K562 (cell line): ENCODE measurements at regions not wholly inside any gene's neighbourhood (a gene's known extent, or its start where the extent isn't known, plus 50 kb on each side); places are given as distances from the start of the nearest gene placed in this dataset.

ENCODE experiments used
- ATF1 ChIP-seq, 2 experiments: fragments of 450-650 bp in 1 of 2; IDR thresholded peaks; 2 replicates each; pipeline ENCODE4 v1.6.1; 2016; ENCODE audit warnings: missing compliant biosample characterization in 1 of 2, missing genetic modification characterization in 1 of 2
- CBFB ChIP-seq: sonication (generic); formaldehyde crosslinking; IDR thresholded peaks from 2 replicates; pipeline ENCODE4 v1.4.0; 2020; ENCODE audit warnings: mild to moderate bottlenecking, missing genetic modification reagents
- CTCF ChIP-seq, 3 experiments: IDR thresholded peaks in 2 of 3; conservative IDR thresholded peaks in 1 of 3; 2 replicates each; pipeline ENCODE4 v1.5.1; 2011 to 2012; ENCODE audit warnings: low read length in 3 of 3, mild to moderate bottlenecking in 3 of 3, control low read depth in 2 of 3, improper control_type of control experiment in 1 of 3, inconsistent platforms in 1 of 3, low read depth in 1 of 3, mixed read lengths in 1 of 3, moderate library complexity in 1 of 3; ENCODE audit not compliant: insufficient read depth in 2 of 3
- DACH1 ChIP-seq: fragments of 450-650 bp; IDR thresholded peaks from 2 replicates; pipeline ENCODE4 v1.6.1; 2018; ENCODE audit not compliant: partially characterized antibody
- EP300 ChIP-seq: IDR thresholded peaks from 2 replicates; pipeline ENCODE4 v1.6.1; 2012; ENCODE audit warnings: low read length, improper control_type of control experiment
- FOSL1 ChIP-seq: fragments of 200-800 bp; sonication (Bioruptor generic); conservative IDR thresholded peaks from 2 replicates; pipeline ENCODE4 v1.6.1; 2016; ENCODE audit warnings: missing genetic modification characterization, missing compliant biosample characterization
- KLF16 ChIP-seq: IDR thresholded peaks from 2 replicates; pipeline ENCODE4 v1.6.1; 2016; ENCODE audit warnings: antibody characterized with exemption
- L3MBTL2 ChIP-seq: fragments of 450-650 bp; IDR thresholded peaks from 2 replicates; pipeline ENCODE4 v1.6.1; 2016; ENCODE audit warnings: mild to moderate bottlenecking, moderate library complexity
- MYC ChIP-seq, 2 experiments: fragments of 250-450 bp in 1 of 2; sonication (Bioruptor Pico) in 1 of 2; IDR thresholded peaks; 2 replicates each; pipeline versions ENCODE4 v1.5.1 to v1.6.1; 2012 to 2021; ENCODE audit warnings: low read depth in 2 of 2, borderline replicate concordance in 1 of 2, improper control_type of control experiment in 1 of 2, low read length in 1 of 2, mild to moderate bottlenecking in 1 of 2, moderate library complexity in 1 of 2
- RNF2 ChIP-seq: sonication (generic); IDR thresholded peaks from 2 replicates; pipeline ENCODE4 v1.6.1; 2016
- SMAD4 ChIP-seq: fragments of 250-450 bp; sonication (Bioruptor Pico); conservative IDR thresholded peaks from 2 replicates; pipeline ENCODE4 v1.8.0; 2021; ENCODE audit warnings: inconsistent platforms, mild to moderate bottlenecking, moderate library complexity
- SMARCA4 ChIP-seq: fragments of 450-650 bp; IDR thresholded peaks from 2 replicates; pipeline ENCODE4 v1.6.1; 2016
- SMARCA5 ChIP-seq: fragments of 450-650 bp; IDR thresholded peaks from 2 replicates; pipeline ENCODE4 v1.6.1; 2016
- TOE1 ChIP-seq, 2 experiments: fragments of 450-650 bp in 1 of 2; sonication (generic) in 1 of 2; formaldehyde crosslinking in 1 of 2; IDR thresholded peaks; 2 replicates each; pipeline versions ENCODE4 v1.7.1 to v1.8.0; 2016 to 2022; ENCODE audit warnings: borderline replicate concordance in 2 of 2, mild to moderate bottlenecking in 2 of 2, antibody characterized with exemption in 1 of 2, inconsistent platforms in 1 of 2, low read depth in 1 of 2, missing genetic modification reagents in 1 of 2, moderate library complexity in 1 of 2
- ZC3H4 ChIP-seq: sonication (generic); formaldehyde crosslinking; IDR thresholded peaks from 2 replicates; pipeline ENCODE4 v1.9.0; 2021; ENCODE audit warnings: missing genetic modification reagents, borderline replicate concordance
- ZNF212 ChIP-seq: fragments of 450-650 bp; formaldehyde crosslinking; IDR thresholded peaks from 2 replicates; pipeline ENCODE4 v1.4.0; 2020; ENCODE audit warnings: mild to moderate bottlenecking
- ZNF224 ChIP-seq: sonication (generic); formaldehyde crosslinking; IDR thresholded peaks from 2 replicates; pipeline ENCODE4 v1.8.0; 2022; ENCODE audit warnings: mild to moderate bottlenecking, missing genetic modification reagents
- ZNF253 ChIP-seq: fragments of 250-450 bp; sonication (Bioruptor Pico); conservative IDR thresholded peaks from 2 replicates; pipeline ENCODE4 v1.6.1; 2021; ENCODE audit warnings: mild to moderate bottlenecking
- ZNF586 ChIP-seq: fragments of 450-650 bp; formaldehyde crosslinking; conservative IDR thresholded peaks from 2 replicates; pipeline ENCODE4 v1.4.0; 2020; ENCODE audit warnings: mild to moderate bottlenecking, moderate library complexity
- ZNF785 ChIP-seq: fragments of 250-450 bp; sonication (Bioruptor Pico); IDR thresholded peaks from 2 replicates; pipeline ENCODE4 v1.4.0; 2020; ENCODE audit warnings: mild to moderate bottlenecking
- TF ChIP-seq, protein P1 (sequence below), 2 experiments: fragments of 450-650 bp; IDR thresholded peaks; 2 replicates each; pipeline ENCODE4 v1.6.1; 2016
- TF ChIP-seq, protein P2 (sequence below): fragments of 450-650 bp; formaldehyde crosslinking; IDR thresholded peaks from 2 replicates; pipeline ENCODE4 v1.4.0; 2022; ENCODE audit warnings: missing genetic modification characterization
- TF ChIP-seq, protein P3 (sequence below): fragments of 450-650 bp; formaldehyde crosslinking; IDR thresholded peaks from 2 replicates; pipeline ENCODE4 v1.4.0; 2020; ENCODE audit warnings: mild to moderate bottlenecking, mixed read lengths

DNA sequence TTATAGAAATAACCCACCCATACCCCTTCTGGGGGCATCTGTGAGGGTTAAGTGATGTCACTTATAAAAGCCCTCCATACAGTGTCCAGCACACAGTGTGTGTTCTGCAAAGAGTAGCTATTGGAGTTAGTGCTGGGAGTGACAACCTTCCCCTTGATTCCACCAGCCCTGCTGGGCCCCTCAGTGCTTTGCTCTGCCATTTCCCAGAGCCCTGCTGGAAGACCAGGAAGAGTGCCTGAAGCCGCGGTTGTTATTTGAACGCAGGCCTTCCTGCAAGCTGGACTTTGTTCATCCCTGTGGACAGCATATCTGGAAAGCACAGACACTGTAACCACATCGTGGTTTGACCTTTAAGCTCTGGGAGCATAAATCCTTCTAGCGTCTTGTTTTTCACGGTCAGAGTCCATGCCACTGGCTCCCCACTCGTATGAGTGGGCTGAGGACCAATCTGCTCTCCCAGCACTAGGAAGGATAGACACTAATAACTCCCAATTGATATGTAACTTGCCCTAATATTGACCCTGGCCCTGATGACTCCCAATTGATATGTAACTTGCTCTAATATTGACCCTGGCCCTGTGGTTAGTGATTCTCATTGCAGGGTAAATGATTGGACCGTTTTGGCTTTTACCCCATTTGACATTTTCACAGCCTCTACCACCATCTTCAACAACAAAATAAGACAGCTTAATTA lies 297.1 kb upstream of the MAF start (continued):
- TF ChIP-seq, protein P1, sequence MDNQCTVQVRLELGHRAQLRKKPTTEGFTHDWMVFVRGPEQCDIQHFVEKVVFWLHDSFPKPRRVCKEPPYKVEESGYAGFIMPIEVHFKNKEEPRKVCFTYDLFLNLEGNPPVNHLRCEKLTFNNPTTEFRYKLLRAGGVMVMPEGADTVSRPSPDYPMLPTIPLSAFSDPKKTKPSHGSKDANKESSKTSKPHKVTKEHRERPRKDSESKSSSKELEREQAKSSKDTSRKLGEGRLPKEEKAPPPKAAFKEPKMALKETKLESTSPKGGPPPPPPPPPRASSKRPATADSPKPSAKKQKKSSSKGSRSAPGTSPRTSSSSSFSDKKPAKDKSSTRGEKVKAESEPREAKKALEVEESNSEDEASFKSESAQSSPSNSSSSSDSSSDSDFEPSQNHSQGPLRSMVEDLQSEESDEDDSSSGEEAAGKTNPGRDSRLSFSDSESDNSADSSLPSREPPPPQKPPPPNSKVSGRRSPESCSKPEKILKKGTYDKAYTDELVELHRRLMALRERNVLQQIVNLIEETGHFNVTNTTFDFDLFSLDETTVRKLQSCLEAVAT (IDR thresholded peaks at IDR 0.05), result peak in 1 of 2 experiments; percentile 96; a peak in 2 of 4 replicates
- peak; percentile 93 for TF ChIP-seq SMAD4 (CRISPR knock-in tag)
- no peak for TF ChIP-seq ZNF224
- TF ChIP-seq ZNF586 (CRISPR knock-in tag), result no peak
- TF ChIP-seq ATF1 (CRISPR knock-in tag; IDR thresholded peaks at IDR 0.05), result no peak
- TF ChIP-seq ATF1 (tag; IDR thresholded peaks at IDR 0.05), result peak; percentile 34; the same call in 1 of the 2 replicates
- TF ChIP-seq FOSL1 (tag), result peak; percentile 66
- peak; percentile 57; the same call in 1 of the 2 replicates for TF ChIP-seq RNF2
- TF ChIP-seq MYC (IDR thresholded peaks at IDR 0.05; ENCODE audit: low read depth, low read length), result peak; percentile 10; the same call in 1 of the 2 replicates
- no peak for TF ChIP-seq MYC (CRISPR knock-in tag; IDR thresholded peaks at IDR 0.05; ENCODE audit: borderline replicate concordance, low read depth)
- TF ChIP-seq SMARCA4, result peak; percentile 72; the same call in 1 of the 2 replicates
- TF ChIP-seq SMARCA5, result no peak
- no peak for TF ChIP-seq TOE1 (IDR thresholded peaks at IDR 0.05; ENCODE audit: borderline replicate concordance)
- no peak for TF ChIP-seq TOE1 (CRISPR knock-in tag; IDR thresholded peaks at IDR 0.05; ENCODE audit: borderline replicate concordance, low read depth)
- TF ChIP-seq DACH1, result peak; percentile 82
- peak; percentile 68; the same call in 1 of the 2 replicates for TF ChIP-seq EP300
- TF ChIP-seq, protein P2, sequence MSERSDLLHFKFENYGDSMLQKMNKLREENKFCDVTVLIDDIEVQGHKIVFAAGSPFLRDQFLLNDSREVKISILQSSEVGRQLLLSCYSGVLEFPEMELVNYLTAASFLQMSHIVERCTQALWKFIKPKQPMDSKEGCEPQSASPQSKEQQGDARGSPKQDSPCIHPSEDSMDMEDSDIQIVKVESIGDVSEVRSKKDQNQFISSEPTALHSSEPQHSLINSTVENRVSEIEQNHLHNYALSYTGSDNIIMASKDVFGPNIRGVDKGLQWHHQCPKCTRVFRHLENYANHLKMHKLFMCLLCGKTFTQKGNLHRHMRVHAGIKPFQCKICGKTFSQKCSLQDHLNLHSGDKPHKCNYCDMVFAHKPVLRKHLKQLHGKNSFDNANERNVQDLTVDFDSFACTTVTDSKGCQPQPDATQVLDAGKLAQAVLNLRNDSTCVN (CRISPR knock-in tag), result no peak
- no peak for TF ChIP-seq ZNF212 (CRISPR knock-in tag)
- TF ChIP-seq, protein P3, sequence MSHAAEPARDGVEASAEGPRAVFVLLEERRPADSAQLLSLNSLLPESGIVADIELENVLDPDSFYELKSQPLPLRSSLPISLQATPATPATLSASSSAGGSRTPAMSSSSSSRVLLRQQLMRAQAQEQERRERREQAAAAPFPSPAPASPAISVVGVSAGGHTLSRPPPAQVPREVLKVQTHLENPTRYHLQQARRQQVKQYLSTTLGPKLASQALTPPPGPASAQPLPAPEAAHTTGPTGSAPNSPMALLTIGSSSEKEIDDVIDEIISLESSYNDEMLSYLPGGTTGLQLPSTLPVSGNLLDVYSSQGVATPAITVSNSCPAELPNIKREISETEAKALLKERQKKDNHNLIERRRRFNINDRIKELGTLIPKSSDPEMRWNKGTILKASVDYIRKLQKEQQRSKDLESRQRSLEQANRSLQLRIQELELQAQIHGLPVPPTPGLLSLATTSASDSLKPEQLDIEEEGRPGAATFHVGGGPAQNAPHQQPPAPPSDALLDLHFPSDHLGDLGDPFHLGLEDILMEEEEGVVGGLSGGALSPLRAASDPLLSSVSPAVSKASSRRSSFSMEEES (CRISPR knock-in tag), result no peak
- peak; percentile 22; the same call in 1 of the 2 replicates for TF ChIP-seq L3MBTL2
- 0 out of 2 replicates have a peak, but pooled peaks have one; percentile 49 for TF ChIP-seq CBFB (CRISPR knock-in tag)
- TF ChIP-seq CTCF (IDR thresholded peaks at IDR 0.05 in 2 of 3, conservative IDR thresholded peaks at IDR 0.05 in 1 of 3; ENCODE audit: insufficient read depth in 2 of 3, low read depth in 1 of 3, low read length in 3 of 3), result no peak
- no peak for TF ChIP-seq ZNF785
- no peak for TF ChIP-seq ZNF253
- TF ChIP-seq KLF16, result 0 out of 2 replicates have a peak, but pooled peaks have one; percentile 11
- no peak for TF ChIP-seq ZC3H4 (CRISPR knock-in tag)
